ENCODE measurements at regions not wholly inside any gene's neighbourhood (a gene's known extent, or its start where the extent isn't known, plus 50 kb on each side); places are given as distances from the start of the nearest gene placed in this dataset.

GRCh38 chr2:228866781-228867180 is 404.3 kb downstream of the PID1 start:
- no peaks in the 10 kb centered on the region for H4K20me1 ChIP-seq (ENCODE audit: insufficient read depth, low read length)
- H3K36me3 ChIP-seq (ENCODE audit: insufficient read depth, low read length) = no peaks in the 10 kb centered on the region
- H3K79me2 ChIP-seq (ENCODE audit: insufficient read depth, low read length) = no peaks in the 10 kb centered on the region
- H3K9ac ChIP-seq (ENCODE audit: low read length) = no peak overlapping the region
- no peak overlapping the region for H2AFZ ChIP-seq (ENCODE audit: low read length)
- H3K4me3 ChIP-seq (ENCODE audit: low read depth, low read length, poor library complexity, severe bottlenecking) = no peak overlapping the region
- no peaks in the 10 kb centered on the region for H3F3A ChIP-seq (ENCODE audit: insufficient read depth, low read length)
- no peaks in the 10 kb centered on the region for H3K27me3 ChIP-seq (ENCODE audit: insufficient read depth, low read length)
- H3K9me2 ChIP-seq (ENCODE audit: low read depth, low read length) = no peaks in the 10 kb centered on the region
- H3K27ac ChIP-seq (ENCODE audit: low read depth, low read length, poor library complexity, severe bottlenecking) = no peak overlapping the region
- H3K9me3 ChIP-seq (ENCODE audit: low read length) = no peaks in the 10 kb centered on the region
- TF ChIP-seq, protein P1, sequence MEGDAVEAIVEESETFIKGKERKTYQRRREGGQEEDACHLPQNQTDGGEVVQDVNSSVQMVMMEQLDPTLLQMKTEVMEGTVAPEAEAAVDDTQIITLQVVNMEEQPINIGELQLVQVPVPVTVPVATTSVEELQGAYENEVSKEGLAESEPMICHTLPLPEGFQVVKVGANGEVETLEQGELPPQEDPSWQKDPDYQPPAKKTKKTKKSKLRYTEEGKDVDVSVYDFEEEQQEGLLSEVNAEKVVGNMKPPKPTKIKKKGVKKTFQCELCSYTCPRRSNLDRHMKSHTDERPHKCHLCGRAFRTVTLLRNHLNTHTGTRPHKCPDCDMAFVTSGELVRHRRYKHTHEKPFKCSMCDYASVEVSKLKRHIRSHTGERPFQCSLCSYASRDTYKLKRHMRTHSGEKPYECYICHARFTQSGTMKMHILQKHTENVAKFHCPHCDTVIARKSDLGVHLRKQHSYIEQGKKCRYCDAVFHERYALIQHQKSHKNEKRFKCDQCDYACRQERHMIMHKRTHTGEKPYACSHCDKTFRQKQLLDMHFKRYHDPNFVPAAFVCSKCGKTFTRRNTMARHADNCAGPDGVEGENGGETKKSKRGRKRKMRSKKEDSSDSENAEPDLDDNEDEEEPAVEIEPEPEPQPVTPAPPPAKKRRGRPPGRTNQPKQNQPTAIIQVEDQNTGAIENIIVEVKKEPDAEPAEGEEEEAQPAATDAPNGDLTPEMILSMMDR (IDR thresholded peaks at IDR 0.05; ENCODE audit: low read length) = no peak
- no peak for TF ChIP-seq EZH2 (IDR thresholded peaks at IDR 0.05; ENCODE audit: borderline replicate concordance, low read length)
- H3K4me1 ChIP-seq (ENCODE audit: insufficient read depth, low read length, severe bottlenecking) = no peaks in the 10 kb centered on the region
- no peak overlapping the region for H3K4me2 ChIP-seq (ENCODE audit: low read length)

GRCh38 chr2:228866044-228866443 is 405.0 kb downstream of the PID1 start:
- no peaks in the 10 kb centered on the region for H3K79me2 ChIP-seq (ENCODE audit: insufficient read depth, low read length)
- no peaks in the 10 kb centered on the region for H3F3A ChIP-seq (ENCODE audit: insufficient read depth, low read length)
- no peaks in the 10 kb centered on the region for H3K27me3 ChIP-seq (ENCODE audit: insufficient read depth, low read length)
- H2AFZ ChIP-seq (ENCODE audit: low read length) = no peak overlapping the region
- H4K20me1 ChIP-seq (ENCODE audit: insufficient read depth, low read length) = no peaks in the 10 kb centered on the region
- no peaks in the 10 kb centered on the region for H3K36me3 ChIP-seq (ENCODE audit: insufficient read depth, low read length)
- H3K4me2 ChIP-seq (ENCODE audit: low read length) = no peak overlapping the region
- no peaks in the 10 kb centered on the region for H3K9me3 ChIP-seq (ENCODE audit: low read length)
- no peak overlapping the region for H3K27ac ChIP-seq (ENCODE audit: low read depth, low read length, poor library complexity, severe bottlenecking)
- H3K4me3 ChIP-seq (ENCODE audit: low read depth, low read length, poor library complexity, severe bottlenecking) = no peak overlapping the region
- no peaks in the 10 kb centered on the region for H3K4me1 ChIP-seq (ENCODE audit: insufficient read depth, low read length, severe bottlenecking)
- no peak overlapping the region for H3K9ac ChIP-seq (ENCODE audit: low read length)
- H3K9me2 ChIP-seq (ENCODE audit: low read depth, low read length) = no peaks in the 10 kb centered on the region
- TF ChIP-seq, protein P1 (IDR thresholded peaks at IDR 0.05; ENCODE audit: low read length) = no peak
- no peak for TF ChIP-seq EZH2 (IDR thresholded peaks at IDR 0.05; ENCODE audit: borderline replicate concordance, low read length)

DNA sequence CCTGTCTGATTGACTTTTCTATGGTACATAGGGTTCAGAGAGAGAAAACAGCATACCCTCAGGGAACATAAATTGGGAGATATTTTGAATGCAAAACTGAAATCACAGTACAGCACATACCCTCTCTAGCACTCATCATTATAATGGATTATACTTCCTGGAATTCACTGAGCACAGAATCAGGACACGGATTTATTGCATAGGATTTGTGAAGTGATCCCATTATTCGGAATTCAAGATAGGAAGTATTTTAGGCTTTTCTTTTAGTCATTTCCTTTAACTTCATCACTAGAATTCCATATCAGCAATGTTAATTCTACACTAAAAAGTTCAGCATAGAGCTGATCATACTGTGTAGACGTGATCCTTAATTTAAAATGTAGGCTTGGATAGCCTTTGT is 407.0 kb downstream of the PID1 start:
- no peaks in the 10 kb centered on the region for H3K27me3 ChIP-seq (ENCODE audit: insufficient read depth, low read length)
- no peak overlapping the region for H3K9ac ChIP-seq (ENCODE audit: low read length)
- no peaks in the 10 kb centered on the region for H3F3A ChIP-seq (ENCODE audit: insufficient read depth, low read length)
- TF ChIP-seq, protein P1 (IDR thresholded peaks at IDR 0.05; ENCODE audit: low read length) = no peak
- no peak for TF ChIP-seq EZH2 (IDR thresholded peaks at IDR 0.05; ENCODE audit: borderline replicate concordance, low read length)
- no peaks in the 10 kb centered on the region for H3K36me3 ChIP-seq (ENCODE audit: insufficient read depth, low read length)
- H3K9me3 ChIP-seq (ENCODE audit: low read length) = no peaks in the 10 kb centered on the region
- H3K4me1 ChIP-seq (ENCODE audit: insufficient read depth, low read length, severe bottlenecking) = no peaks in the 10 kb centered on the region
- H3K79me2 ChIP-seq (ENCODE audit: insufficient read depth, low read length) = no peaks in the 10 kb centered on the region
- no peaks in the 10 kb centered on the region for H4K20me1 ChIP-seq (ENCODE audit: insufficient read depth, low read length)
- no peak overlapping the region for H3K27ac ChIP-seq (ENCODE audit: low read depth, low read length, poor library complexity, severe bottlenecking)
- H2AFZ ChIP-seq (ENCODE audit: low read length) = no peak overlapping the region
- H3K9me2 ChIP-seq (ENCODE audit: low read depth, low read length) = no peaks in the 10 kb centered on the region
- H3K4me3 ChIP-seq (ENCODE audit: low read depth, low read length, poor library complexity, severe bottlenecking) = no peak overlapping the region
- no peak overlapping the region for H3K4me2 ChIP-seq (ENCODE audit: low read length)
